Tibial nerve (tissue), 4 donors: ENCODE measurements at regions not wholly inside any gene's neighbourhood (a gene's known extent, or its start where the extent isn't known, plus 50 kb on each side); places are given as distances from the start of the nearest gene placed in this dataset.

Experiments used
- DNase-seq, 2 donors: peaks; one replicate each; pipeline ENCODE4 v3.0.0-alpha.2; 2019; ENCODE audit warnings: low spot score in 2 of 2
- H3K27ac ChIP-seq, 4 donors: fragments of 200-600 bp; sonication (generic) in 3 of 4; one replicate each; pipeline ENCODE4 v1.5.1; 2017 to 2019; ENCODE audit warnings: mild to moderate bottlenecking in 1 of 4
- H3K27me3 ChIP-seq, 2 donors: fragments of 200-600 bp; sonication (generic) in 1 of 2; one replicate each; pipeline versions ENCODE4 v1.5.1 to v1.6.0; 2017 to 2019
- H3K36me3 ChIP-seq, 3 donors: fragments of 200-600 bp; sonication (generic); one replicate each; pipeline ENCODE4 v1.5.1; 2018 to 2019
- H3K4me1 ChIP-seq, 4 donors: fragments of 200-600 bp; sonication (generic) in 3 of 4; one replicate each; pipeline ENCODE4 v1.5.1; 2017 to 2019
- H3K4me3 ChIP-seq, 4 donors: fragments of 200-600 bp; sonication (generic) in 3 of 4; one replicate each; pipeline ENCODE4 v1.5.1; 2017 to 2019; ENCODE audit warnings: mild to moderate bottlenecking in 1 of 4, moderate library complexity in 1 of 4
- H3K9me3 ChIP-seq, 4 donors: fragments of 200-600 bp; sonication (generic) in 3 of 4; one replicate each; pipeline ENCODE4 v1.5.1; 2017 to 2019
- EP300 ChIP-seq, 2 donors: sonication (generic); formaldehyde crosslinking; IDR thresholded peaks; one replicate each; pipeline ENCODE4 v1.6.1; 2017; ENCODE audit warnings: antibody characterized with exemption in 2 of 2, mild to moderate bottlenecking in 1 of 2
- POLR2A ChIP-seq, 2 donors: fragments of 450-650 bp; IDR thresholded peaks; one replicate each; pipeline ENCODE4 v1.6.1; 2017; ENCODE audit warnings: antibody characterized with exemption in 2 of 2, mild to moderate bottlenecking in 2 of 2, moderate library complexity in 2 of 2
- WGBS, 2 donors: methylation state at CpG; one replicate each; pipeline ENCODE4 v1.1.5; 2018; 5-methylcytosine and 5-hydroxymethylcytosine counted together
- TF ChIP-seq, protein P1 (sequence below), 5 experiments: fragments of 200-600 bp in 3 of 5; fragments of 450-650 bp in 2 of 5; sonication (generic) in 3 of 5; IDR thresholded peaks; one replicate each; pipeline ENCODE4 v1.5.1; 2016 to 2019; ENCODE audit warnings: antibody characterized with exemption in 5 of 5, mild to moderate bottlenecking in 3 of 5, moderate library complexity in 2 of 5

DNA sequence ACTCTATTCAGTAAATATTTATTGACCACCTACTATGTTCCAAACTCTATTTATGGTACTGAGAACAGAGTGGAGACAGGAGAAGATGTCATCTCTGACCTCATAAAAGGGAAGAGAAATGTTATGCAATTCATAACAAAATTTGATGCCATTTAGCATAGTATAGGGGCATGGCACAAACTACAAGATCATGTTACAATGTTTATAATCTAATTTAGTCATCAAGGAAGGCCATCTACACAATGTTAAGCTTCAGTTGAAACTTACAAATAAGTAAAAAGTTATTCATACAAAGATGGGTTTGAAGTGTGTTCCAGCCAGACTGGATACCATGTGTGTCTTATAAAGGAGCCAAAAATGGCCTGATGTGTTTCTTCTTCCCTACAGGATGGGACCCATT lies 146.8 kb upstream of the CHRM3 start:
- no peaks in the 10 kb centered on the region for H3K27me3 ChIP-seq
- no peaks in the 10 kb centered on the region for H3K9me3 ChIP-seq
- no peak for DNase-seq
- H3K4me3 ChIP-seq = no peak overlapping the region
- no peak overlapping the region for H3K27ac ChIP-seq
- H3K36me3 ChIP-seq = no peaks in the 10 kb centered on the region
- TF ChIP-seq EP300 (IDR thresholded peaks at IDR 0.05) (no peak), POLR2A (IDR thresholded peaks at IDR 0.05) (no peak)
- TF ChIP-seq, protein P1, sequence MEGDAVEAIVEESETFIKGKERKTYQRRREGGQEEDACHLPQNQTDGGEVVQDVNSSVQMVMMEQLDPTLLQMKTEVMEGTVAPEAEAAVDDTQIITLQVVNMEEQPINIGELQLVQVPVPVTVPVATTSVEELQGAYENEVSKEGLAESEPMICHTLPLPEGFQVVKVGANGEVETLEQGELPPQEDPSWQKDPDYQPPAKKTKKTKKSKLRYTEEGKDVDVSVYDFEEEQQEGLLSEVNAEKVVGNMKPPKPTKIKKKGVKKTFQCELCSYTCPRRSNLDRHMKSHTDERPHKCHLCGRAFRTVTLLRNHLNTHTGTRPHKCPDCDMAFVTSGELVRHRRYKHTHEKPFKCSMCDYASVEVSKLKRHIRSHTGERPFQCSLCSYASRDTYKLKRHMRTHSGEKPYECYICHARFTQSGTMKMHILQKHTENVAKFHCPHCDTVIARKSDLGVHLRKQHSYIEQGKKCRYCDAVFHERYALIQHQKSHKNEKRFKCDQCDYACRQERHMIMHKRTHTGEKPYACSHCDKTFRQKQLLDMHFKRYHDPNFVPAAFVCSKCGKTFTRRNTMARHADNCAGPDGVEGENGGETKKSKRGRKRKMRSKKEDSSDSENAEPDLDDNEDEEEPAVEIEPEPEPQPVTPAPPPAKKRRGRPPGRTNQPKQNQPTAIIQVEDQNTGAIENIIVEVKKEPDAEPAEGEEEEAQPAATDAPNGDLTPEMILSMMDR (IDR thresholded peaks at IDR 0.05) = no peak
- no peaks in the 10 kb centered on the region for H3K4me1 ChIP-seq

DNA sequence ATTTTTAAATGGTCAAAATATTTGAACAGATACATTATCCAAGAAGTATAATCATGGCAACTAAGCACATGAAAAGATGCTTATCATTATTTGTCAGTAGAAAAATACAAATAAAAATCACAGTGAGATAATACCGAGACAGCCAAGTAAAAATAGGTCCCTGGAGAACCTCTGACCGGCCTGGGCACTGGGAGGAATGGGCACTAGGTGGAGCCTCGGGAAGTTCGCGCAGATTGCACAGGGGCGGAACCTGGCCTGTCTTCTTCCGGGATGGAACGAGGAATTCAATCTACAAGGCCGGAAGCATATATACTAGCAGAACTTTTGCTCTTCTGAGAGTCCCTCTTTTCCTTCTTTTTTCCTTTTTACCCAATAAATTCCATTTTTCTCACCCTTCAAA lies 148.5 kb upstream of the CHRM3 start:
- H3K27ac ChIP-seq = no peak overlapping the region
- no peak for DNase-seq
- no peaks in the 10 kb centered on the region for H3K4me1 ChIP-seq
- H3K36me3 ChIP-seq = no peaks in the 10 kb centered on the region
- no peak overlapping the region for H3K4me3 ChIP-seq
- WGBS, 2 donors = 85 to 90% methylated on average over 9 of the region's 9 CpGs
- H3K9me3 ChIP-seq = no peaks in the 10 kb centered on the region
- TF ChIP-seq EP300 (IDR thresholded peaks at IDR 0.05) (no peak), POLR2A (IDR thresholded peaks at IDR 0.05) (no peak)
- TF ChIP-seq, protein P1 (IDR thresholded peaks at IDR 0.05) = no peak
- H3K27me3 ChIP-seq = no peaks in the 10 kb centered on the region

DNA sequence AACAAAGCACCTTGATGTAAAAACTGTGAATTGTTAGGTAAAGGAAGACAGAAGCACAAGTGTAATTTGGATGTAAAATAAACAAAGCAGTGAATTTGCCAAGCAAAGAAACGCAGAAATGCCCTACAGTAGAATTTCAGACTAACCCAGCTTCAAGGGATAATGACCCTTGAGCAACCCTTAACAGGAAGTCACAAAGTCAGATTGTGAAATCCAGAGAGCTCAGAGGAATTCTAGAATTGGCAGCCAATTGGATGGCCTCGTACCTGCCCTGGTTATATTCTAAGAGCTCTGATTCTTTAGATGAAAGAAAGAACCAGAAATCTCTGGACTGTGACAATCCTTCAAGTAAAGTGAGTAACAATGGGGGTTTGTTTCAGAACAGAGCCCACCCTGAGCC lies 152.7 kb upstream of the CHRM3 start:
- Histone ChIP-seq H3K27me3 (no peaks in the 10 kb centered on the region), H3K4me3 (no peak overlapping the region), H3K27ac (no peak overlapping the region), H3K4me1 (no peaks in the 10 kb centered on the region), H3K9me3 (no peaks in the 10 kb centered on the region), H3K36me3 (no peaks in the 10 kb centered on the region)
- no peak for TF ChIP-seq POLR2A (IDR thresholded peaks at IDR 0.05)
- no peak for TF ChIP-seq EP300 (IDR thresholded peaks at IDR 0.05)
- TF ChIP-seq, protein P1 (IDR thresholded peaks at IDR 0.05) = no peak
- WGBS, 2 donors = 31 to 35% methylated on average over 2 of the region's 2 CpGs
- no peak for DNase-seq

- Histone ChIP-seq H3K36me3 (no peaks in the 10 kb centered on the region), H3K4me3 (no peak overlapping the region), H3K9me3 (no peaks in the 10 kb centered on the region), H3K27me3 (no peaks in the 10 kb centered on the region), H3K27ac (no peak overlapping the region), H3K4me1 (no peaks in the 10 kb centered on the region)
- no peak for TF ChIP-seq POLR2A (IDR thresholded peaks at IDR 0.05)
- TF ChIP-seq, protein P1 (IDR thresholded peaks at IDR 0.05) = no peak
- no peak for TF ChIP-seq EP300 (IDR thresholded peaks at IDR 0.05)
- no peak for DNase-seq
- 92 to 98% methylated on average over 2 of the region's 2 CpGs for WGBS, 2 donors
Observed at GRCh38 chr1:239232921-239233320, 153.4 kb upstream of the CHRM3 start.

DNA sequence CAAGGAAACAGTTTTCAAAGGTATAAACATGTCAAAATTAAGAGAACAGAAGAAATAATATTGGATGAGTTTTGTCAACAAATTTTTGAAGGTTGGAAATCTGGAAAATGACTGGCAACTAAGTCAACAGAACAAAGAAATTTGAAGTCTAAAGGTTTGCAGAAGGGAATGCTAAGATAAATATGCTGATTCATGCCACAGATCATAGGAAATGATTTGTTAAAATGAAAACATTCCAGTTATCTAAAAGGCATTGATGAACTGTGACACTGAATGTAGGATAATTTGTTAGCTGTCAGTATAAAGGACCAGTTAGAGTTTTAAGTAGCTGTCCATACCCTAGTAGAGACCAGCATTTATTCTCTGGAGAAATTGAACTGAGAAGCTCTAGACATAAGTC lies 157.9 kb upstream of the CHRM3 start:
- H3K36me3 ChIP-seq = no peaks in the 10 kb centered on the region
- H3K9me3 ChIP-seq = peaks cover 0 to 27% (median 5%) of the 10 kb centered on the region in 4 donors
- no peak overlapping the region for H3K4me3 ChIP-seq
- H3K27ac ChIP-seq = no peak overlapping the region
- TF ChIP-seq POLR2A (IDR thresholded peaks at IDR 0.05) (no peak), EP300 (IDR thresholded peaks at IDR 0.05) (no peak)
- TF ChIP-seq, protein P1 (IDR thresholded peaks at IDR 0.05) = no peak
- no peak for DNase-seq
- no peaks in the 10 kb centered on the region for H3K4me1 ChIP-seq
- no peaks in the 10 kb centered on the region for H3K27me3 ChIP-seq
